NCI-H1694 (cell line): ENCODE measurements at regions not wholly inside any gene's neighbourhood (a gene's known extent, or its start where the extent isn't known, plus 50 kb on each side); places are given as distances from the start of the nearest gene placed in this dataset.

ENCODE experiments used
- DNase-seq: peaks from one replicate; lab custom pipeline; 2025; lab: John Stamatoyannopoulos, UW

DNA sequence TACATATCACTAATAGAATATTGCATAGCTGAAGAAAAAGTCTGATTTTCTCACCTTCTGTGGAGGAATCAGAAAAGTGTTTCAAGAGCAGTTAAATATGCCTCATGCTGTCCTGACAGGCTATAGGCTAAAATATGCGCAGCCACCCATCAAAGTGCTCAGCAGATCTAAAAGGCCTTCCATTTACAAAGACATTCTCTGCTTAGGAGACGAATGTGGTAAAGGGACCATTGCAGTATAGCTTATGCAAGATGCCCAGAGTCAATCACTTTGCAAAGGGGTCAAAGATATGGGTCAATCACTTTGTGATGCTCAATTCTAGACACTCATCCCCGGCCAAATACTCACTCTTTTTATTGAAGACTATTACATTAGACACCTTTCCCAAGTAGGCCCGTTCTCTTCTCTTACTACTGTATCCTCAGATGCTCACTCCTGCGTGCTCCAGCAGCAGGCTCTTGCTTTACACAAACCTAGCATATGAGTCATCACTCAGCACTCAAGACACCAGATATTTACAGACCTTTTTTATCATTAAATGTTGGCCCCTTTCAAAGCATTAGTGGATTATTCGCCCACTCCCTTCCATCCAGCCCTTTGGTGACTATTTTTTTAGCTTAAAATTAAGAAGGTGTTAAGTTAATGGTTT lies 568.2 kb upstream of the CDH18 start:
- DNase-seq = no peak

DNA sequence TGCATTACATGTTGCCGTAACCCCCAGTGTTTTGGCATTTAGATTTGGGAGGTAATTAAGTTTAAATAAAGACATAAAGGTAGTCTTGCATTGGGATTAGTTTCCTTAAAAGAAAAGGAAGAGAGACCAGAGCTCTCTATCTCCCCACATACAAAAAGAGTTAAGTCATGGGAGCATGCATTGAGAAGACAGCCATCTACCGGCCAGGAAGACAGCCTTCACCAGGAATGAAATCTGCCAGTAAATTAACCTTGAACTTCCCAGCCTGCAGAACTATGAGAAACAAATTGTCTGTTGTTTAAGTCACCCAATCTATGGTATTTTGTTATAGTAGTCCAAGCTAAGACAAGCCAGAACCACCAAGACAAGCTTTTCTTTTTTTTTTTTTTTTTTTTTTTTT lies 567.0 kb upstream of the CDH18 start:
- DNase-seq = no peak

DNA sequence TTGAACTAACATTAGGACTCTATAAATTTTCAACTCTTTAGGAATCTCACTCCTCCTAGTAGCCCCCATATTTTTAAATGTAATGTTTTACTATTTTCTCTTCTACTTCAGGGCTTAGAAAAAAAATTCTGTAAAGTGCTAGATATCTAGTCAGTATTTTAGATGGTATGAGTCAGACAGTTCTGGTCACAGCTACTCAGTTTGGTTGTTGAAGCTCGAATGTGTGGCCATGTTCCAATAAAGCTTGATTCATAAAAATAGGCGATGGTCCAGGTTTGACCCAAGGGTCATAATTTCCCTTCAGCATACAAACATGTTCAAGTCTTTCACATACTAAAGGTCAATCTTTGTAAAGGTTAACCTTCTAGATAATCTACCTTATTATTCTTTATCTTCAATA lies 566.0 kb upstream of the CDH18 start:
- DNase-seq = no peak

DNA sequence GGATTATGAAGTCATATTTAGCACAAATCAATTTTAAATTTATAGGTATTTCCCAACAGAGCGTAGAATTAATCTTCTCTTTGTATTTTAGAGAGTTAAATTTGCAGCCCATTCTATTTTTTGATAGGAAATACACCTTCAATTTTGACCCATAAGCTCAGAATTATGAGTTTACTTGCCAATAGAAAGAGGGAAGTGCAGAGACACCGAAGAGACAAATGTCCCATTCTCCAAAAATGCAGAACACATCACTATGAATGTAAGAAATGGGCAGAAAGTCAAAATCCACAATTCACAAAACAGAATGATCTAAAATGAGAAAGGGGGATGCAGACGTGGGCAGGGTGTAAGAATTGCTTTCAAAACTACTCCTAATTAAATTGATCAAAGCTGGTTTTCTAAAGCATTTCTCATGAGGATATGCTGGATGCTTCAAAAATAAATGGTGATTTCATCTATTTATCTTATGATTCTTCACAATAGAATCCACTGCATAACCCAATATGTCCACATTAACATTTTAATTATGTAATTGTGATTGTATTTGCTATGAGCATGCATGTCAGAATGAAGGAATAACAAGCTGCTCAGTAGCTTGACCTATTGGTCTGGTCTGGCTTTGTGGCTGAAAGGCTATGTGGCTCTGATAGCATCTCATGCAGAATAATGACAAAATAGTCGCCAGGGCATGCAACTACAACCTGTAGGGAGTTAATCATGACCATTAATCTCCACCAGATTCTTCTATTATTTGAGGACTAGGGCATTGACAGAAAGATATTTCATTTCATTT lies 550.1 kb upstream of the CDH18 start:
- DNase-seq = no peak

DNA sequence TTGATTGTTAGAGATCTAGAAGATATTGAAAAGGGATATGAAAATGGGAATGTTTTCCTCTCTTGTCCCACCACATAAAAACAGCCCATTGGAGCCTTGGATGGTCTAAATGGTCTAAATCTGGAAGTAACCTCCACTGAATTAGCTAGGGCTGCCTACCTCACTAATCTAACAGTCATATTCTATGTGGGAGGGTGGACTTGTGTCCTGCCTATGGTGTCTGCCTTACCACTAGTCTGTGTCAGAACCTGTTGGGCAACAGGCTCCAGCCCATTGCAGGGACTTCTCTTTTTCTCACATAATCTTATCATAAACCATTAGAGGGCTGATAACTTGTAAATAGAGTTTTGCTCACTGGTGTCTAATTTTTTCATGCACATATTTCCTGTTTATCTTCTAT lies 548.8 kb upstream of the CDH18 start:
- no peak for DNase-seq

DNA sequence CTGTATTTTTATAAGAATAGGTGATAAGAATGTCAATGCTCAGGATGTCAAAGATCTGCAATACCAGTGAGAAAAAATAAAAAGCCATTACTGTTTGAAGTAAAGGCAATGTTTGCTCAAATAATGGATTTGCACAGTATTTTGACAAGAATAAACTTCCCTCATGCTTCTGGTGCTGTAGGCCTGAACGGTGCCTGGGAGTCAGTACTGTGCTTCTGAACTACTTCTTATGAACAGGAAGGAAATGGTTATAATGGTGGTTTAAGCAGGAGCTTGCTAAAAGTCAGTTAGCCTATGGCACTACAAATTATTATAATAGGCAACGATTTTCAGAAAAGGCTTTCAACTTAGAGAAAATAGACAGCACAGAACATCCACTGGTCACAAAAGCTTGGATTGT lies 548.3 kb upstream of the CDH18 start:
- no peak for DNase-seq

DNA sequence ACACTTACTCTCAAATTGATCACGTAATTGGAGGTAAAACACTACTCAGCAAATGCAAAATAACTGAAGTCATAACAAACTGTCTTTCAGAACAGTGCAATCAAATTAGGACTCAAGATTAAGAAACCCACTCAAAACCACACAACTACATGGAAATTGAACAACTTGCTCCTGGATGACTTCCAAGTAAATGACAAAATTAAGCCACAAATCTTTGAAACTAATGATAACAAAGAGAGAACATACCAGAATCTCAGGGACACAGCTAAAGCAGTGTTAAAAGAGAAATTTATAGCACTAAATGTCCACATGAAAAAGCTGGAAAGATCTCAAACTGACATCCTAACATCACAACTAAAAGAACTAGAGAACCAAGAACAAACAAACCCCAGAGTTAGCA lies 540.5 kb upstream of the CDH18 start:
- no peak for DNase-seq

DNA sequence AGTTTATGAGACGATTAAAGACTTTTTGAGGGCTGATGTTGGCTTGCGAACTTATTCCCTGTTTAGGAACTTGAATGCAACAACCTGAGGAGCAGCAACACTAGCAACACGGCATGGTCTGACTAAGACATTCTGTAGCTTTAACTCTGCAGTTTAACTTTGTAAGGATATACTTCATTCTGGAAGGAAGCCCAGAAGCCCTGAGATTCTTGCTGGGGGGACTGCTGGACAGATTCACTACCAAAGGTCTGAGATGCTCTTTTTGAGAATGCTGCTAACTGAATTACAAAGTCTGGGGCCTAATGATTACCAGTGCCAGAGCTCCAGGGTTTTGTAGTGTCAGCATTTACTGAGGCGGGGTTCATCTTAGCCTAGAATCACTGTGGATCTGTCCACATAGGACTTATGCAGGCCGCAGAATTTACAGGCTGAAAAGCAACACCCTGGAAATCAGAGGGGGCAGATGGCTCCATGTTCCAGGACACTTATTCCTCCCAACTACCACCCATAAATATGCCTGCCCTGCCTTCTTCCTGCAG lies 537.1 kb upstream of the CDH18 start:
- no peak for DNase-seq

DNA sequence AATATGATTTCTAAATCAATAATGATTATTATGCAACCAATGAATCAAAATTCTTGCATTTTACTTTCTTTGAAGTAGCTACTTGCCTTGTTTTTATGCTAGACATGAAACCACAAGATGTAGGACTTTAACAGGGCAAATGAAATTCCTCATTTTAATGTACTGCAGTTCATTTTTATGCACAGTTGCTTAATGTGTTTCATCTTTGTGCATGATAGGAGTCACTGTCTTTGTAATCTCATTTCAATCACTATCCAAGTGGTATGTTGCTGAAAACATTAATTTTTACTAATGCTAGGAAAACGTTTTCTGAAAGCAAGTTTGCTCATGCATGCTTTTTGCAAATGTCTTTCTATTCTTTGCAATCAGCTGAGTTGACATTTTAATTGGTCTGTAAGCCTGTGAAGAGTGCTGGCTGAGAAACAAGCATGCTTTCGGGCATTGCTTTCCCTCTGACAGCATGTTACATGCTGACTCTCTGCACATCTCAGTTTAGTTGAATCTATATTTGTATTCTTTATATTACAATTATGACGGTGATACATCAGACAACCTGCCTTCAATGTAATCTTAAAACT lies 535.0 kb upstream of the CDH18 start:
- DNase-seq = peak; percentile 71

DNA sequence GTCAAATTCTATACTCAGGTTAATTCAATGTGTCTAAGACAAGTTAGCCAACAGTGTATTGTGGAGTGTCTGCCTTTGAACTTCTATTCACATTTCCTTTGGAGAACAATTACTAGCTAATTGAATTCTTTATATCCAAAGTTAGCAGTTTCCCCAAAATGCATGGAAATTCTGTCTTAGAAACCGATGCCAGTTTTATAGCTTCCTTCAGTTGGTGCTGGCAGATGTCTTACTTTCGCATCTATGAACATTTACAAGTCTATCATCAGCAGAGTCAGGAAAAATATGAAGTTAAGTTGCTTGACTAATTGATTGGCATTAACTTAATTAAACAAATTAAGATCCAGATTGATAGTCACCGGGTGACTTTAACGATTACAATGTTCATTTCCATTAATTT lies 527.6 kb upstream of the CDH18 start:
- no peak for DNase-seq

DNA sequence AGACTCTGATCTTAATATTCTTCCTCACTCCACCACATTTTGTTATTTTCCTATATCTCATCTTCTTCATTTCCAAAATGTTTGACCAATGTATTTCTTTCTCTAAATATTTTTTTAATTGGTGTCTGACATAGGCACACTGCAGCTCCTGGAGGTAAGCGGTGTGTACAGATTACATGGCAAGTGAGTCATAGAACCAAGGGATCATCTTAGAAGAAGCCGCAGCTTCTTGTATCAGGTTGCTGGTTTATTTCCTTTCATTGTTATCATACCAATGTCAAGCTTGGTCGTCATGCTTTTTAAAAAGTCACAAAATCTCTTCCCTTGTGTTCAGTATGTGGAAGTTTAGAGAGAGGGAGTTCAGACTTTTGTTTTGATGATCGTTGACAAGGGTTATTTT lies 526.1 kb upstream of the CDH18 start:
- DNase-seq = no peak

DNA sequence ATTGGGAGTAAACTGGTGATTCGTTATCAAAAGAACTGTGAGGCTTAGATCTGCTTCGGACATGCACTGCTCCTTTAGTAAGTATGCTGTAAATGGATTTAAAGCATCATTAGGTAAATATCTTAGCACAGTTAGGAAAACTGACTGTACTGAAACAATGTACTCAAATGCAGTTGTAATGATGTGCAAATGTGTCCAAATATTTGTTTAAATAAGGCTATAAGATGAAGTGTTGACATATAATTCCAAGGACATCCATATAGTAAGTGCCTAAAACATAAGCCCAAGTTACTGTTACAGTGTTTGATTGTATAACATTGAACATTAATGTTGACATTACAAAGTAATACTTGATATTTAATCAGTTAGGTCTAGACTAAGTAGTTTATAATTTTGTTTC lies 512.5 kb upstream of the CDH18 start:
- DNase-seq = no peak

DNA sequence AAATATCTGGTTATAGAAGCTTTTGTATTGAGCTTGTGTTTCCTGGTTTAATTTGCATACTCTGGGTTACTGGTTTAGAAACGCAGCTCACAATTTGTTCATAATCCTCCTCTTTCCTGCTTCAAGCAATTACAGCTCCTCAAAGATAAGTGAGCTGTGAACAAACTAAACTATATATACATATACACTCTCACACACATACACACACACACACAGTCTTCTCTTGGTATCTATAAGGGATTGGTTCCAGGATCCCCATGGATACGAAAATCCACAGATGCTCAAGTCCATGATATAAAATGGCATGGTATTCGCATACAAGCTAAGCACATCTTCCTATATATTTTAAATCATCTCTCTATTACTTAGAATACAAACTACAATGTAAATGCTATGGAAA lies 510.9 kb upstream of the CDH18 start:
- DNase-seq = no peak

DNA sequence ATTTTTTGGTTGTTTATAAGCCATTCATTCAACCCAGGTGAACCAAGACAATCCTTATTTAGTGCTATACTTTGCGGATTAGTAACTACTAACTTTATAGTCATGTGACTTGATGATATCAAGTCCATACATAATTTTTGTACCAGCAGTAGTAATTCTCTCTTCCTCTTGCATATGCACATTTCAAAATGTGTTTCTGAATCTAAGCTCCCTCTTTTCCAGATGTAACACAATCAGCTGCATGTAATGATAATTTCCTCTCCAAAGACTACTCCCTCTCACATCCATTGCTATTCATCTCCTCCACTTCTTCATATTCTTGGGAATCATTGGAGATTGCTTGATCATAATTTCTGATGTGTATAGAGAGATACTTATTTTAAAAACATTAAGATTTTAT lies 510.1 kb upstream of the CDH18 start:
- DNase-seq = no peak

DNA sequence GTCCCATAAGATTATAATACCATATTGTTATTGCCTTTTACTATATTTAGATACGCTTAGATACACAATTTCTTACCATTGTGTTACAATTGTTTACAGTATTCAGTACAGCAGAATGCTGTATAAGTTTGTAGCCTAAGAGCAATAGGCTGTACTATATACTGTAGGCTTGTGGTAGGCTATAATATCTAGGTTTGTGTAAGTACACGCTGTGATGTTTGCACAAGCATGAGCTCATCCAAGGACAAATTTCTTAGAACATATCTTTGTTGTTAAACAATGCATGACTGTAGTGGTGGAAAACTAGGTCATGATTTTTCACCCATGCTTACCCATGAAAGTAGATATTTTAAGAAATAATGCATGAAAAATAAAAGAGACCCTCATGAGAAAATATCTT lies 509.4 kb upstream of the CDH18 start:
- DNase-seq = no peak

DNA sequence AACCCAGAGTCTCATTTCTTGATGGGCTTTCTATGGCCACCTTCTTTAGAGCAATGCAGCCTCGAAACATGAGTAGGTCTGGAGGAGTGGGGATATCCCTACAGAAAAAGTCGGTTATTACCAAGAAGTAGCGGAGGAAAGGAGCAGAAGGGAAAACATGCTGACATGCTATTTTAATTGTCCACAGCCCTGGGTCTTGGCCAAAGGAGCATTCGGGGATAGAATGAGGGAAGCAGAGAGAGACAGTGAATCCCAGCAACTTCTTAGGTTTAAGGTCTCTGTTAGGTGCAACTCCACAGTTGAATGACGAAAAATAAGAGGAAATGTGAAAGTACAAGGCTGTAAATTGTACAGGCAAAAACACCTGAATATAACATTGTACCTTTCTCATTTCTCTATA lies 506.7 kb upstream of the CDH18 start:
- no peak for DNase-seq

DNA sequence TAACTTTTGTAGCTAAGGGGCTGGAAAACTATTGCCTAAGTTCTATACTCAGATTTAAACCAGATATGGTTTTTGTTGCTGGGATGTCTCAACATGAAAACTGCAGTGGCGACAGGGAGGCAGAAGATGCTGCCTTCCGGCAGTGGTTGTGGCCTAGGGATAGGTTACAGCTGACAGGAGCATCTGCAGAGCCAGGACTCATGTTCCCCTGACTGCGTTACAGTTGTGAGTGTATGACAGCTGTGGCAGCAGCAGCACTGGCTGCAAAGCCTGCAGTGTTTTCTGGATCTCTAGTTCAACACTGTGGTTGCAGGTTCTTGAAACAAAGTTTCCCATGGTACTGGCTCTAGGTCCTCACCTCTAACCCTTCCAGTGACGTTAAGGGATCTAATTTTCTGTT lies 498.8 kb upstream of the CDH18 start:
- no peak for DNase-seq

DNA sequence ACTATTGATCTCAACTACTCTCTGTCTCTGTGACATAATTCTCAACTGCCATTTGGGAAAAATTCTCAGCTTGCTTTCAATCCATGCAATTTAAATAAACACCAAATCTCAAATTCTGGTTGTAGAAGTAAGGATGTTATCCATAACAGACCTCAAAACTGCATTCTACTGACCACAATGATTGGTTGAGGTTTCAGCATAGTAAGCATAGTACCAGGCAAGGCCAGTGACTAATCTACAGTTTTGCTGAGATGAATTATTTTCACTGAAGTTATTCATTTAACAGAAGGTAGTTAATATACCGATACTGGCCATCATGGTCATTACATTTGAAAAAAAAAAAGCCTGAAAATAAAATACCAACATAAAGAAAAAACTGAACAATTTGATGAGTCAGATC lies 488.0 kb upstream of the CDH18 start:
- no peak for DNase-seq

DNA sequence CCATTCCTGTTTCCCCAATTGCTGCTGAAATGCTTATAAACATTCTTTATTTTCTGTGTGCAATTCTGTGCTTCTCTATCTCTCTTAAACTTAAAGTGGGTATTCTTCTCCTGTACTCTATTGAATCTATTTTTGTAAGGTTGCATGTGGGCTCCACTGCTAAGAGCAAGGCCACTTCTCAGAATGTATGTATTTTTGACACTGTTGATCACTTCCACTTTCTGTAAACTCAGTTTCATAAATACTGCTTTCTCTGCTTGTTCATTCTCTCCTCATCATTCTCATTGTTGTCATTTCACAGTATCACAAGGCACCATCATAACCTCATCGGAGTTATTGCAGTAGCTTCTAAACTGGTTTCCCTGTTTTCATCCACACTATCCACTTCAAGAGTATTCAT lies 483.0 kb upstream of the CDH18 start:
- DNase-seq = no peak

DNA sequence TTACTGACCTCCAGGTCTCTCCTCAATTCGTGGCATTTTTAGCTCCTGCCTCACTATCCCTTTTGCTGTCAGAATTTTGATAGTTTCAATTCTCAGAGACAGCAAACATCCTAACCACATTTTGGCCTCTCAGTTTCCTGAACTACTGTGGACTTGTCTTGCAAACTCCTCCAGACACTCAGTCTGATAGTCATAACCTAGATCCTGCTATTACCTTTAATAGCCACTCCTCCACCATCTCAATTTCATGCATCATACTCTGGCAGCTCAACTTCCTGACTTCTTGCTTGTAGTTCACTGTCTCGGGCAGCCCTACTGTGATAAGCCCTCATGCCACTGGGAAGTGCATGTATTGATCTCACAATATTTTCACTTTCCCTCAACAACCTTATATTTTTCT lies 481.8 kb upstream of the CDH18 start:
- DNase-seq = no peak

DNA sequence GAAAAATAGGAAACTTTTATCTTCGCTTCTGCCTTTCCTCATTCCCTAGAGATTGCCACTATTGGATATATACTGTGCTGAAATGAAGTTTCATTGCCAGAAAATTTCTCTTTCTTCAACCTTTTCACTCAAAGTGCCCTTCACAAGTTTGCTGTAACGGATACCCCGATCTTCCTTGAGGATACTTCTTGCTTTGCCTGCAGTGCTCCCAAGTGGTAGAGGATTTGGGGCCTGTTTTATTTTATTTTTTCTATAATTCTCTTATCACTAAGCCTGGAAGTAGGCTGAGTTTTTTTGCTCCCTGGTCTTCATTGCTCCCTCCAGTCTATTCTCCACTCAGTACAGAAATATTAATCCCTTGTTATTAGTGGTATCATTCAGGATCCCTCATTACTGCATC lies 481.4 kb upstream of the CDH18 start:
- no peak for DNase-seq

DNA sequence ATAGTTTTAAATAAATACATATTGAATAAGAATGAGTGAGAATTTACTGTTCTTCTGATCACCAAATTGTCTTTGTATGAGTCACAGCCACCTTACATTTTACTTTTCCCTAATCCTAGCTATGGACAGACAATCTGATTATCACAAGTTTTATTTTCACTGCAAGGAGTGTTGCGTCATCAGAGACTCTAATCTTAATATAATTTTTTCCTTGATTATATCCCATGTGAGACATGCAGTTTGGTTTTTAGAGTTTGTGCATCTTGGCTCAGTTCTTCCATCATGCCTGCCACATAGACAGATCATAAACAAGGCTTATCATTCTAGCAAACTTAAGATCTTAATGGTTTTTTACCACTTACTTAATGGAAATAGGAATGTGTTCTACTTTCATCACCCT lies 478.5 kb upstream of the CDH18 start:
- no peak for DNase-seq

DNA sequence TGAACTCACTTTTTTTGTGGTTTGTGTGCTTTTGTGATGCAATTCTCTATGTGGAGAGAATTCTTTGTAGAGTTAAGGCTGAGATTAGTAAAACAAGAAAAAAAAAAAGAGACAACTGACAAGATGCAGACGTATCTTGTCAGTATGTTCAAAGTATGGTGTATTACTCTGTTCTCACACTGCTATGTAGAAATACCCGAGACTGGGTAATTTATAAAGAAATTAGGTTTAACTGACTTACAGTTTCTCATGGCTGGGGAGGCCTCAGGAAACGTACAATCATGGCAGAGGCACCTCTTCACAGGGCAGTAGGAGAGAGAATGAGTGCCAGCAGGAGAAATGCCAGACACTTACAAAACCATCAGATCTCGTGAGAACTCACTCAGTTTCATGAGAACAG lies 475.2 kb upstream of the CDH18 start:
- no peak for DNase-seq
